Stimulated activated naive B cell treated with anti-CD40 and anti-IgM and Interleukin-4, amounts not matched to agents 10 μg/mL and 1 μg/mL and 100 μg/mL, for 72 hours (primary cell): ENCODE measurements at regions not wholly inside any gene's neighbourhood (a gene's known extent, or its start where the extent isn't known, plus 50 kb on each side); places are given as distances from the start of the nearest gene placed in this dataset.
A peak's percentile ranks its signal among the peaks of the same experiment; 100 is the strongest.

ENCODE experiments used
- ATAC-seq, 2 donors: fragments of 150-1000 bp; cut with Tn5 transposase; replicated peaks; 2 replicates each; pipeline ENCODE4 v1.10.0; 2021; ENCODE audit warnings: moderate library complexity in 1 of 2
- DNase-seq: peaks from one replicate; pipeline ENCODE4 v3.0.0; 2021
- H3K27ac Mint-ChIP-seq: one replicate; pipeline ENCODE4 v1.8.0; 2022; ENCODE audit warnings: mild to moderate bottlenecking, mixed read lengths
- H3K27me3 Mint-ChIP-seq, 2 donors: one replicate each; pipeline ENCODE4 v1.8.0; 2022; ENCODE audit warnings: mixed read lengths in 2 of 2
- H3K36me3 Mint-ChIP-seq, 2 donors: one replicate each; pipeline ENCODE4 v1.8.0; 2022; ENCODE audit warnings: mixed read lengths in 2 of 2, mild to moderate bottlenecking in 1 of 2
- H3K4me1 Mint-ChIP-seq, 2 donors: one replicate each; pipeline ENCODE4 v1.8.0; 2022; ENCODE audit warnings: mixed read lengths in 2 of 2, mild to moderate bottlenecking in 1 of 2
- H3K4me3 Mint-ChIP-seq, 2 donors: one replicate each; pipeline ENCODE4 v1.8.0; 2022; ENCODE audit warnings: mild to moderate bottlenecking in 2 of 2, mixed read lengths in 2 of 2, moderate library complexity in 1 of 2
- H3K9me3 Mint-ChIP-seq, 2 donors: one replicate each; pipeline ENCODE4 v1.8.0; 2022; ENCODE audit warnings: mixed read lengths in 2 of 2, mild to moderate bottlenecking in 1 of 2

- H3K9me3 Mint-ChIP-seq: no peaks in the 10 kb centered on the region
- no peaks in the 10 kb centered on the region for H3K36me3 Mint-ChIP-seq
- ATAC-seq: no peak
- no peak for DNase-seq
- H3K4me1 Mint-ChIP-seq: peaks cover 16 to 20% of the 10 kb centered on the region in 2 donors
- no peak overlapping the region for H3K4me3 Mint-ChIP-seq
- H3K27me3 Mint-ChIP-seq: peaks cover 5 to 12% of the 10 kb centered on the region in 2 donors
- H3K27ac Mint-ChIP-seq: no peak overlapping the region
Measured at GRCh38 chr10:31607481-31607880, 288.5 kb downstream of the ZEB1 start.

- no peak for ATAC-seq
- Mint-ChIP-seq H3K9me3 (no peaks in the 10 kb centered on the region), H3K4me3 (no peak overlapping the region), H3K4me1 (peaks cover 15 to 17% of the 10 kb centered on the region in 2 donors), H3K27ac (no peak overlapping the region), H3K27me3 (peaks cover 5 to 10% of the 10 kb centered on the region in 2 donors), H3K36me3 (no peaks in the 10 kb centered on the region)
- no peak for DNase-seq
Measured at GRCh38 chr10:31606841-31607240, 287.8 kb downstream of the ZEB1 start.

GRCh38 chr10:31605861-31606525 is 287.0 kb downstream of the ZEB1 start:
- Mint-ChIP-seq H3K27ac (no peak overlapping the region), H3K27me3 (peaks cover 4 to 5% of the 10 kb centered on the region in 2 donors), H3K4me1 (peaks cover 7 to 11% of the 10 kb centered on the region in 2 donors), H3K36me3 (no peaks in the 10 kb centered on the region), H3K9me3 (no peaks in the 10 kb centered on the region), H3K4me3 (no peak overlapping the region)
- DNase-seq (no peak), ATAC-seq (no peak)

GRCh38 chr10:31605426-31605825 is 286.4 kb downstream of the ZEB1 start:
- H3K27me3 Mint-ChIP-seq: peaks cover under 1 to 2% of the 10 kb centered on the region in 2 donors
- H3K27ac Mint-ChIP-seq: no peak overlapping the region
- peaks cover 10 to 17% of the 10 kb centered on the region in 2 donors for H3K4me1 Mint-ChIP-seq
- H3K9me3 Mint-ChIP-seq: no peaks in the 10 kb centered on the region
- no peaks in the 10 kb centered on the region for H3K36me3 Mint-ChIP-seq
- no peak for DNase-seq
- H3K4me3 Mint-ChIP-seq: no peak overlapping the region
- ATAC-seq: no peak

GRCh38 chr10:31604646-31605170 is 285.7 kb downstream of the ZEB1 start:
- H3K27ac Mint-ChIP-seq: no peak overlapping the region

GRCh38 chr10:31604096-31604495 is 285.1 kb downstream of the ZEB1 start:
- Mint-ChIP-seq H3K36me3 (no peaks in the 10 kb centered on the region), H3K4me1 (peaks cover 14 to 21% of the 10 kb centered on the region in 2 donors), H3K27me3 (no peaks in the 10 kb centered on the region), H3K27ac (no peak overlapping the region), H3K4me3 (peak overlapping the region; percentile 85 to 86), H3K9me3 (peaks cover 0 to 4% of the 10 kb centered on the region in 2 donors)
- ATAC-seq: no peak
- no peak for DNase-seq

More at GRCh38 chr10:31604646-31605170, 285.7 kb downstream of the ZEB1 start:
- H3K4me3 Mint-ChIP-seq: peak overlapping the region in 1 of 2 donors; percentile 14
- peaks cover 14 to 21% of the 10 kb centered on the region in 2 donors for H3K4me1 Mint-ChIP-seq
- no peaks in the 10 kb centered on the region for H3K27me3 Mint-ChIP-seq
- no peaks in the 10 kb centered on the region for H3K9me3 Mint-ChIP-seq
- no peak for DNase-seq
- no peaks in the 10 kb centered on the region for H3K36me3 Mint-ChIP-seq
- no peak for ATAC-seq

- Mint-ChIP-seq H3K9me3 (peaks cover 0 to 4% of the 10 kb centered on the region in 2 donors), H3K36me3 (no peaks in the 10 kb centered on the region), H3K27me3 (no peaks in the 10 kb centered on the region), H3K27ac (no peak overlapping the region), H3K4me3 (peak overlapping the region; percentile 85 to 86), H3K4me1 (peaks cover 14 to 21% of the 10 kb centered on the region in 2 donors)
- peak; percentile 95 to 98 for ATAC-seq
- DNase-seq: peak; percentile 87
Measured at GRCh38 chr10:31603235-31604087, 284.4 kb downstream of the ZEB1 start.

- Mint-ChIP-seq H3K4me1 (peaks cover 14 to 21% of the 10 kb centered on the region in 2 donors), H3K27ac (no peak overlapping the region), H3K9me3 (peaks cover 0 to 4% of the 10 kb centered on the region in 2 donors), H3K4me3 (peak overlapping the region; percentile 85 to 86), H3K27me3 (no peaks in the 10 kb centered on the region), H3K36me3 (no peaks in the 10 kb centered on the region)
- no peak for DNase-seq
- no peak for ATAC-seq
Measured at GRCh38 chr10:31602541-31603234, 283.7 kb downstream of the ZEB1 start.

- Mint-ChIP-seq H3K4me1 (peaks cover 14 to 21% of the 10 kb centered on the region in 2 donors), H3K36me3 (no peaks in the 10 kb centered on the region), H3K9me3 (peaks cover 0 to 4% of the 10 kb centered on the region in 2 donors), H3K27ac (no peak overlapping the region), H3K4me3 (no peak overlapping the region), H3K27me3 (no peaks in the 10 kb centered on the region)
- ATAC-seq: no peak
- DNase-seq: no peak
Measured at GRCh38 chr10:31601136-31601535, 282.1 kb downstream of the ZEB1 start.

- H3K4me1 Mint-ChIP-seq: peaks cover 14 to 21% of the 10 kb centered on the region in 2 donors
- H3K27ac Mint-ChIP-seq: no peak overlapping the region
- ATAC-seq: no peak
- no peak overlapping the region for H3K4me3 Mint-ChIP-seq
- no peaks in the 10 kb centered on the region for H3K36me3 Mint-ChIP-seq
- DNase-seq: no peak
- no peaks in the 10 kb centered on the region for H3K27me3 Mint-ChIP-seq
- H3K9me3 Mint-ChIP-seq: peaks cover 0 to 4% of the 10 kb centered on the region in 2 donors
Measured at GRCh38 chr10:31599626-31600504, 280.8 kb downstream of the ZEB1 start.

GRCh38 chr10:31596765-31597164 is 277.7 kb downstream of the ZEB1 start:
- no peak overlapping the region for H3K4me3 Mint-ChIP-seq
- DNase-seq (no peak), ATAC-seq (no peak)
- H3K27me3 Mint-ChIP-seq: peaks cover 13 to 16% of the 10 kb centered on the region in 2 donors
- H3K9me3 Mint-ChIP-seq: peaks cover 6 to 10% of the 10 kb centered on the region in 2 donors
- peaks cover 0 to 5% of the 10 kb centered on the region in 2 donors for H3K36me3 Mint-ChIP-seq
- no peak overlapping the region for H3K27ac Mint-ChIP-seq
- H3K4me1 Mint-ChIP-seq: peaks cover 7 to 10% of the 10 kb centered on the region in 2 donors

- H3K27me3 Mint-ChIP-seq: peaks cover 16% of the 10 kb centered on the region in 2 donors
- DNase-seq (no peak), ATAC-seq (no peak)
- H3K4me1 Mint-ChIP-seq: peaks cover 7 to 10% of the 10 kb centered on the region in 2 donors
- H3K36me3 Mint-ChIP-seq: peaks cover 0 to 10% of the 10 kb centered on the region in 2 donors
- no peak overlapping the region for H3K27ac Mint-ChIP-seq
- H3K9me3 Mint-ChIP-seq: peaks cover 9 to 15% of the 10 kb centered on the region in 2 donors
- no peak overlapping the region for H3K4me3 Mint-ChIP-seq
Measured at GRCh38 chr10:31595992-31596391, 277.0 kb downstream of the ZEB1 start.

GRCh38 chr10:31594347-31594873 is 275.4 kb downstream of the ZEB1 start:
- peaks cover 9 to 14% of the 10 kb centered on the region in 2 donors for H3K9me3 Mint-ChIP-seq
- ATAC-seq (no peak), DNase-seq (no peak)
- H3K4me3 Mint-ChIP-seq: no peak overlapping the region
- H3K4me1 Mint-ChIP-seq: no peaks in the 10 kb centered on the region
- no peak overlapping the region for H3K27ac Mint-ChIP-seq
- H3K36me3 Mint-ChIP-seq: peaks cover 0 to 10% of the 10 kb centered on the region in 2 donors
- H3K27me3 Mint-ChIP-seq: peaks cover 16 to 20% of the 10 kb centered on the region in 2 donors
